Stomach (tissue), 8 donors: ENCODE measurements at regions not wholly inside any gene's neighbourhood (a gene's known extent, or its start where the extent isn't known, plus 50 kb on each side); places are given as distances from the start of the nearest gene placed in this dataset.

Experiments used
- DNase-seq, 2 donors: peaks; one replicate each; pipeline versions ENCODE4 v3.0.0 to v3.0.0-alpha.2; 2013 to 2019
- H3K27ac ChIP-seq, 5 donors: fragments of 200-600 bp in 4 of 5; sonication (generic) in 4 of 5; one replicate each; pipeline ENCODE4 v1.5.1; 2013 to 2019; ENCODE audit warnings: mild to moderate bottlenecking in 1 of 5, moderate library complexity in 1 of 5
- H3K27me3 ChIP-seq, 3 donors: fragments of 200-600 bp; sonication (generic); one replicate each; pipeline ENCODE4 v1.5.1; 2017 to 2019; ENCODE audit warnings: mixed run types in 1 of 3
- H3K36me3 ChIP-seq, 4 donors: fragments of 200-600 bp; sonication (generic); 1 replicate in 3 of 4; 2 replicates in 1 of 4; pipeline ENCODE4 v1.5.1; 2016 to 2019
- H3K4me1 ChIP-seq, 4 donors: fragments of 200-600 bp; sonication (generic); one replicate each; pipeline ENCODE4 v1.5.1; 2016 to 2019
- H3K4me3 ChIP-seq, 4 donors: fragments of 200-600 bp; sonication (generic) in 3 of 4; one replicate each; pipeline ENCODE4 v1.5.1; 2016 to 2019; ENCODE audit warnings: mild to moderate bottlenecking in 1 of 4
- H3K9me3 ChIP-seq, 4 donors: fragments of 200-600 bp; sonication (generic); one replicate each; pipeline ENCODE4 v1.5.1; 2016 to 2019
- CTCF ChIP-seq, 7 experiments: fragments of 450-650 bp in 4 of 7; fragments of 200-600 bp in 3 of 7; sonication (generic) in 3 of 7; IDR thresholded peaks; one replicate each; pipeline ENCODE4 v1.5.1; 2016 to 2019; ENCODE audit warnings: antibody characterized with exemption in 7 of 7, control low read depth in 2 of 7, mild to moderate bottlenecking in 1 of 7
- EP300 ChIP-seq: sonication (generic); formaldehyde crosslinking; IDR thresholded peaks from one replicate; pipeline ENCODE4 v1.6.1; 2017; ENCODE audit warnings: antibody characterized with exemption
- POLR2A ChIP-seq, 4 donors: fragments of 450-650 bp; IDR thresholded peaks; one replicate each; pipeline ENCODE4 v1.6.1; 2016; ENCODE audit warnings: antibody characterized with exemption in 4 of 4, control low read depth in 2 of 4, mild to moderate bottlenecking in 1 of 4, moderate library complexity in 1 of 4
- POLR2AphosphoS5 ChIP-seq, 3 donors: sonication (generic); formaldehyde crosslinking; IDR thresholded peaks; one replicate each; pipeline ENCODE4 v1.6.1; 2016; ENCODE audit warnings: antibody characterized with exemption in 3 of 3
- WGBS, 5 donors: extraction: QIAGEN DNeasy Blood & Tissue Kit in 3 of 5; methylation state at CpG; one replicate each; pipeline versions ENCODE4 v1.1.5 to v1.1.7; 2013 to 2018; 5-methylcytosine and 5-hydroxymethylcytosine counted together
- intact Hi-C: fragments of 100-400 bp; cut with DNase I; formaldehyde crosslinking; loops from one replicate; pipeline ENCODE4 v1.15.1; 2023; ENCODE audit warnings: low total_unique reads
- donor health status: healthy with polysubstance abuse.
- donor health status: Bipolar disorder and iron deficiency.
- donor health status: healthy.

GRCh38 chr1:113192980-113193379 is 120.0 kb downstream of the LRIG2 start:
- intact Hi-C loops = no loop called here
- Histone ChIP-seq H3K4me1 (no peaks in the 10 kb centered on the region), H3K27me3 (no peaks in the 10 kb centered on the region), H3K36me3 (no peaks in the 10 kb centered on the region), H3K4me3 (no peak overlapping the region), H3K27ac (no peak overlapping the region), H3K9me3 (no peaks in the 10 kb centered on the region)
- no peak for TF ChIP-seq POLR2AphosphoS5 (IDR thresholded peaks at IDR 0.05)
- no peak for TF ChIP-seq POLR2A (IDR thresholded peaks at IDR 0.05)
- TF ChIP-seq CTCF (IDR thresholded peaks at IDR 0.05) = no peak
- TF ChIP-seq EP300 = no peak
- WGBS, 5 donors = 81 to 91% (median 88%) methylated on average over 1 of the region's 1 CpG
- DNase-seq = no peak

- no peaks in the 10 kb centered on the region for H3K27me3 ChIP-seq
- no peak for DNase-seq
- TF ChIP-seq CTCF (IDR thresholded peaks at IDR 0.05) (no peak), POLR2A (IDR thresholded peaks at IDR 0.05) (no peak), POLR2AphosphoS5 (IDR thresholded peaks at IDR 0.05) (no peak), EP300 (no peak)
- H3K36me3 ChIP-seq = no peaks in the 10 kb centered on the region
- no peaks in the 10 kb centered on the region for H3K9me3 ChIP-seq
- H3K4me1 ChIP-seq = peaks cover 0 to 4% (median 3%) of the 10 kb centered on the region in 4 donors
- no peak overlapping the region for H3K27ac ChIP-seq
- 76 to 88% (median 78%) methylated on average over 18 of the region's 18 CpGs for WGBS, 5 donors
- intact Hi-C loops = no loop called here
- H3K4me3 ChIP-seq = no peak overlapping the region
Observed at GRCh38 chr1:113194846-113195830, 122.1 kb downstream of the LRIG2 start.

- Histone ChIP-seq H3K4me1 (peaks cover 0 to 4% (median 3%) of the 10 kb centered on the region in 4 donors), H3K4me3 (no peak overlapping the region), H3K36me3 (no peaks in the 10 kb centered on the region), H3K27me3 (no peaks in the 10 kb centered on the region), H3K9me3 (no peaks in the 10 kb centered on the region), H3K27ac (no peak overlapping the region)
- DNase-seq = peak in 1 of 2 donors; percentile 37
- TF ChIP-seq CTCF (IDR thresholded peaks at IDR 0.05) (no peak), EP300 (no peak), POLR2AphosphoS5 (IDR thresholded peaks at IDR 0.05) (no peak), POLR2A (IDR thresholded peaks at IDR 0.05) (no peak)
- WGBS, 5 donors = 63 to 82% (median 75%) methylated on average over 13 of the region's 13 CpGs
- intact Hi-C loops = no loop called here
Observed at GRCh38 chr1:113197719-113198330, 124.8 kb downstream of the LRIG2 start.

GRCh38 chr1:113198806-113199205 is 125.8 kb downstream of the LRIG2 start:
- intact Hi-C loops = no loop called here
- 94 to 98% (median 97%) methylated on average over 23 to 24 of the region's 24 CpGs for WGBS, 5 donors

More at GRCh38 chr1:113198806-113199205, 125.8 kb downstream of the LRIG2 start:
- no peak for DNase-seq
- H3K36me3 ChIP-seq = no peaks in the 10 kb centered on the region
- no peaks in the 10 kb centered on the region for H3K27me3 ChIP-seq
- no peak for TF ChIP-seq EP300
- no peak for TF ChIP-seq CTCF (IDR thresholded peaks at IDR 0.05)
- no peak for TF ChIP-seq POLR2AphosphoS5 (IDR thresholded peaks at IDR 0.05)
- no peak for TF ChIP-seq POLR2A (IDR thresholded peaks at IDR 0.05)
- H3K4me1 ChIP-seq = peaks cover 0 to 4% (median 3%) of the 10 kb centered on the region in 4 donors
- H3K27ac ChIP-seq = no peak overlapping the region
- no peak overlapping the region for H3K4me3 ChIP-seq
- H3K9me3 ChIP-seq = no peaks in the 10 kb centered on the region
